B cell (primary cell): ENCODE measurements at regions not wholly inside any gene's neighbourhood (a gene's known extent, or its start where the extent isn't known, plus 50 kb on each side); places are given as distances from the start of the nearest gene placed in this dataset.

Experiments
- ATAC-seq: fragments of 200-7000 bp; cut with Tn5 transposase; one replicate; pipeline ENCODE4 v1.10.0; 2021; ENCODE audit warnings: low read depth, mild to moderate bottlenecking, moderate number of reproducible peaks, moderate library complexity
- CTCF ChIA-PET: fragments of 350-600 bp; sonication (Branson Sonifier 250); formaldehyde crosslinking; loops from one replicate; lab custom pipeline; 2021; ENCODE audit warnings: antibody characterized with exemption, inconsistent platforms; lab: Charles Lee
- POLR2A ChIA-PET: fragments of 350-600 bp; sonication (Branson Sonifier 250); formaldehyde crosslinking; loops from one replicate; lab custom pipeline; 2021; ENCODE audit warnings: antibody characterized with exemption; lab: Charles Lee
- DNase-seq: peaks from one replicate; pipeline ENCODE4 v3.0.0; 2013
- H2AFZ ChIP-seq: 2 replicates; pipeline ENCODE4 v1.6.1; 2012; ENCODE audit warnings: mild to moderate bottlenecking, low read depth, low read length; ENCODE audit not compliant: insufficient read depth, poor library complexity, severe bottlenecking
- H3K27ac ChIP-seq, 2 donors: 1 replicate in 1 of 2; 2 replicates in 1 of 2; pipeline ENCODE4 v1.5.1; 2012 to 2013; ENCODE audit warnings: low read length in 2 of 2, mild to moderate bottlenecking in 2 of 2, moderate library complexity in 1 of 2
- H3K27me3 ChIP-seq, 4 experiments: fragments of 200-600 bp in 1 of 4; sonication (generic) in 1 of 4; replicated peaks in 1 of 4; 1 replicate in 2 of 4; 2 replicates in 2 of 4; pipeline versions ENCODE4 v1.6.1 to v1.7.0; 2013 to 2016; ENCODE audit warnings: low read length in 3 of 4, mild to moderate bottlenecking in 2 of 4, mixed read lengths in 1 of 4, moderate library complexity in 1 of 4; ENCODE audit not compliant: insufficient read depth in 4 of 4, control insufficient read depth in 3 of 4; ENCODE audit errors: control extremely low read depth in 1 of 4
- H3K36me3 ChIP-seq, 2 experiments: replicated peaks in 1 of 2; 1 replicate in 1 of 2; 2 replicates in 1 of 2; pipeline versions ENCODE4 v1.6.1 to v1.7.1; 2013; ENCODE audit warnings: low read length in 1 of 2; ENCODE audit not compliant: insufficient read depth in 2 of 2, control insufficient read depth in 1 of 2; ENCODE audit errors: control extremely low read depth in 1 of 2, extremely low read depth in 1 of 2
- H3K4me1 ChIP-seq, 2 donors: fragments of 200-600 bp in 1 of 2; sonication (generic) in 1 of 2; 1 replicate in 1 of 2; 2 replicates in 1 of 2; pipeline versions ENCODE4 v1.5.1 to v1.6.1; 2013 to 2017; ENCODE audit warnings: low read length in 2 of 2; ENCODE audit not compliant: control insufficient read depth in 2 of 2, insufficient read depth in 2 of 2
- H3K4me2 ChIP-seq: replicated peaks from 2 replicates; pipeline ENCODE3; 2012; ENCODE audit warnings: mild to moderate bottlenecking, low read depth, low read length; ENCODE audit not compliant: poor library complexity, severe bottlenecking
- H3K4me3 ChIP-seq, 5 experiments: fragments of 200-600 bp in 1 of 5; sonication (generic) in 1 of 5; 1 replicate in 3 of 5; 2 replicates in 2 of 5; pipeline versions ENCODE4 v1.5.1 to v1.7.0; 2011 to 2016; ENCODE audit warnings: low read length in 4 of 5, mild to moderate bottlenecking in 4 of 5, low read depth in 2 of 5, control low read depth in 1 of 5, moderate library complexity in 1 of 5; ENCODE audit not compliant: insufficient read depth in 1 of 5; ENCODE audit errors: control extremely low read depth in 1 of 5, extremely low read depth in 1 of 5
- H3K79me2 ChIP-seq: fragments of 200-600 bp; sonication (generic); one replicate; pipeline ENCODE4 v1.6.0; 2016; ENCODE audit warnings: low read length; ENCODE audit not compliant: control insufficient read depth, insufficient read depth
- H3K9ac ChIP-seq: fragments of 200-600 bp; sonication (generic); 2 replicates; pipeline ENCODE4 v1.6.1; 2017; ENCODE audit warnings: mild to moderate bottlenecking, low read length, moderate library complexity
- H3K9me3 ChIP-seq, 3 donors: one replicate each; pipeline versions ENCODE4 v1.6.1 to v1.7.1; 2013; ENCODE audit warnings: low read length in 2 of 3; ENCODE audit not compliant: control insufficient read depth in 2 of 3, insufficient read depth in 1 of 3; ENCODE audit errors: control extremely low read depth in 1 of 3
- H4K20me1 ChIP-seq: 2 replicates; pipeline ENCODE4 v1.6.0; 2012; ENCODE audit warnings: mild to moderate bottlenecking, low read length; ENCODE audit not compliant: insufficient read depth, control insufficient read depth, poor library complexity, severe bottlenecking
- H3K27ac Mint-ChIP-seq: one replicate; pipeline ENCODE4 v1.8.0; 2021; ENCODE audit warnings: mixed read lengths
- H3K27me3 Mint-ChIP-seq: one replicate; pipeline ENCODE4 v1.8.0; 2021; ENCODE audit warnings: mixed read lengths
- H3K4me1 Mint-ChIP-seq: one replicate; pipeline ENCODE4 v1.8.0; 2021; ENCODE audit warnings: mixed read lengths
- H3K4me3 Mint-ChIP-seq: one replicate; pipeline ENCODE4 v1.8.0; 2021; ENCODE audit warnings: mixed read lengths
- H3K9me3 Mint-ChIP-seq: one replicate; pipeline ENCODE4 v1.8.0; 2022; ENCODE audit warnings: mixed read lengths; ENCODE audit not compliant: insufficient read depth
- CTCF ChIP-seq: fragments of 200-600 bp; IDR thresholded peaks from one replicate; pipeline ENCODE4 v1.8.0; 2022; ENCODE audit warnings: antibody characterized with exemption, mild to moderate bottlenecking
- EZH2 ChIP-seq: IDR thresholded peaks from 2 replicates; pipeline ENCODE4 v1.6.1; 2012; ENCODE audit warnings: borderline replicate concordance, low read depth, mild to moderate bottlenecking, moderate library complexity, low read length; ENCODE audit not compliant: insufficient read depth, poor library complexity, severe bottlenecking
- WGBS: methylation state at CpG from one replicate; pipeline ENCODE4 v1.1.5; 2013; ENCODE audit warnings: missing lambda C conversion rate; ENCODE audit not compliant: insufficient coverage; 5-methylcytosine and 5-hydroxymethylcytosine counted together
- intact Hi-C: fragments of 100-400 bp; cut with micrococcal nuclease; formaldehyde crosslinking; loops from one replicate; pipeline ENCODE4 v1.10.0; 2022

- no peaks in the 10 kb centered on the region for H3K4me1 ChIP-seq
- ChIA-PET POLR2A (no interaction called here), CTCF (no interaction called here)
- no peaks in the 10 kb centered on the region for H3K27me3 ChIP-seq
- no peak overlapping the region for H3K27ac ChIP-seq
- no peaks in the 10 kb centered on the region for H3K27me3 Mint-ChIP-seq
- no peak overlapping the region for H2AFZ ChIP-seq
- H3K27ac Mint-ChIP-seq, result no peak overlapping the region
- H3K79me2 ChIP-seq, result no peaks in the 10 kb centered on the region
- H4K20me1 ChIP-seq, result no peaks in the 10 kb centered on the region
- no peaks in the 10 kb centered on the region for H3K9me3 ChIP-seq
- H3K36me3 ChIP-seq, result no peaks in the 10 kb centered on the region
- DNase-seq (no peak), ATAC-seq (no peak)
- H3K4me3 ChIP-seq, result no peak overlapping the region
- no peaks in the 10 kb centered on the region for H3K4me1 Mint-ChIP-seq
- no peak overlapping the region for H3K9ac ChIP-seq
- no peak overlapping the region for H3K4me3 Mint-ChIP-seq
- no peaks in the 10 kb centered on the region for H3K9me3 Mint-ChIP-seq
- no CpG with 5 or more reads among the region's 1 CpG for WGBS
- TF ChIP-seq EZH2 (no peak), CTCF (no peak)
- intact Hi-C loops, result no loop called here
- H3K4me2 ChIP-seq, result no peak overlapping the region
Observed at GRCh38 chr14:86954623-86955022, 1038.4 kb downstream of the GALC start.

DNA sequence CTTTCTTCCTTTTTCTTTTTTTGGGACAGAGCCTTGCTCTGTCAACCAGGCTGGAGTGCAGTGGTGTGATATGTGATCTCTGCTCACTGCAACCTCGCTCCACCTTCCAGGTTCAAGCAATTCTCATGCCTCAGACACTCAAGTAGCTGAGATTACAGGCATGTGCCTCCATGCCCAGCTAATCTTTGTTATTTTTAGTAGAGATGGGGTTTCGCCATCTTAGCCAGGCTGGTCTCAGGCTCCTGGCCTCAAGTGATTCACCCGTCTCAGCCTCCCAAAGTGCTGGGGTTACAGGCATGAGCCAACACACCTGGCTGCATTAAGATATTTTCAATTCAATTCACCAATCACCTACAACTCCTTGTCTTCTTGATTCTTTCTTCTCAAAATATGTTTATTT is 1046.5 kb downstream of the GALC start:
- Histone ChIP-seq H3K9ac (no peak overlapping the region), H3K4me3 (no peak overlapping the region), H3K27ac (no peak overlapping the region), H3K9me3 (no peaks in the 10 kb centered on the region), H3K4me1 (no peaks in the 10 kb centered on the region), H2AFZ (no peak overlapping the region), H3K79me2 (no peaks in the 10 kb centered on the region), H3K4me2 (no peak overlapping the region), H4K20me1 (no peaks in the 10 kb centered on the region), H3K36me3 (no peaks in the 10 kb centered on the region), H3K27me3 (no peaks in the 10 kb centered on the region)
- no peak overlapping the region for H3K27ac Mint-ChIP-seq
- WGBS, result 100% methylated on average over 1 of the region's 3 CpGs
- ChIA-PET CTCF (no interaction called here), POLR2A (no interaction called here)
- intact Hi-C loops, result no loop called here
- peaks cover 5% of the 10 kb centered on the region for H3K9me3 Mint-ChIP-seq
- no peak for DNase-seq
- H3K4me1 Mint-ChIP-seq, result no peaks in the 10 kb centered on the region
- ATAC-seq, result no peak
- no peak for TF ChIP-seq CTCF
- no peak for TF ChIP-seq EZH2
- H3K4me3 Mint-ChIP-seq, result no peak overlapping the region
- H3K27me3 Mint-ChIP-seq, result no peaks in the 10 kb centered on the region
